ENCODE measurements at regions not wholly inside any gene's neighbourhood (a gene's known extent, or its start where the extent isn't known, plus 50 kb on each side); places are given as distances from the start of the nearest gene placed in this dataset.
A peak's percentile ranks its signal among the peaks of the same experiment; 100 is the strongest.

DNA sequence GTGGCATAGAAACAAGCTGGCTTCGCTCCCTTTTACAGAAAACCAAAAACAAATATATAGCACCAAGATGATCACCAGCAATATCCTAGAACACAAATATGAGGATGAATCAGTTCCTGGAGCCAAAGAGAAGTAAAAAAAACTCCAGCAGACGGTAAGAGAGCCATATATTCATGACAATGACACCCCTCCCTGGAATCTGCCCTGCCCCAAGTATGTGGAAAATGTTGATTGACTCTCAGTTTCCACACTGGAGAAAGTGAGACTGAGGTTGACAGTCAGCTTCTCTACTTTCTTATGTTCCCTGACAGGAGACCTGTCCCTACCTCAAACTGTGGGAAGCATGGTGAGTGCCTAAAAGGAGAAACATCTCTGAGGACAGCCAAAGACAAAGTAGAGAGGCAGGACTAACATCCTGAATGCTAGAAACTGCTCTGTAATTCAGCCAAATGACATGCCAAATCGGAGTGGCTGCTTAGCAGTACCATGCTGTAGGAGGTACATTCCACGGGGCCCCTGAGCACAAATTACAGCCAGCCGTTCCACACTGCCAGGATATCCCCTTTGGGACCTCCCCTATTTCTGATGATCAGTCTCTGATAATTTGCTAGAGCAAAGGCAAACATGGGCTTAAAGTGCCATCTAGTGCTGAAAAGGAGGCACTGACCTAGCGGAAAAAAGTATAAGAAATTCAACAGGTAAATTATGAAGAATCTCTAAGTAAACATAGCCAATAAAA lies 424.0 kb upstream of the RGMB start:
- H3K27me3 ChIP-seq (replicated peaks; ENCODE audit: control insufficient read depth, insufficient read depth, low read length), result no peaks in the 10 kb centered on the region
- TF ChIP-seq, protein P1, sequence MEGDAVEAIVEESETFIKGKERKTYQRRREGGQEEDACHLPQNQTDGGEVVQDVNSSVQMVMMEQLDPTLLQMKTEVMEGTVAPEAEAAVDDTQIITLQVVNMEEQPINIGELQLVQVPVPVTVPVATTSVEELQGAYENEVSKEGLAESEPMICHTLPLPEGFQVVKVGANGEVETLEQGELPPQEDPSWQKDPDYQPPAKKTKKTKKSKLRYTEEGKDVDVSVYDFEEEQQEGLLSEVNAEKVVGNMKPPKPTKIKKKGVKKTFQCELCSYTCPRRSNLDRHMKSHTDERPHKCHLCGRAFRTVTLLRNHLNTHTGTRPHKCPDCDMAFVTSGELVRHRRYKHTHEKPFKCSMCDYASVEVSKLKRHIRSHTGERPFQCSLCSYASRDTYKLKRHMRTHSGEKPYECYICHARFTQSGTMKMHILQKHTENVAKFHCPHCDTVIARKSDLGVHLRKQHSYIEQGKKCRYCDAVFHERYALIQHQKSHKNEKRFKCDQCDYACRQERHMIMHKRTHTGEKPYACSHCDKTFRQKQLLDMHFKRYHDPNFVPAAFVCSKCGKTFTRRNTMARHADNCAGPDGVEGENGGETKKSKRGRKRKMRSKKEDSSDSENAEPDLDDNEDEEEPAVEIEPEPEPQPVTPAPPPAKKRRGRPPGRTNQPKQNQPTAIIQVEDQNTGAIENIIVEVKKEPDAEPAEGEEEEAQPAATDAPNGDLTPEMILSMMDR (IDR thresholded peaks at IDR 0.05; ENCODE audit: insufficient read depth, low read length, poor library complexity, severe bottlenecking), result peak; percentile 46
- no peak for DNase-seq (ENCODE audit: extremely low read depth, insufficient read length)
- no peak overlapping the region for H3K4me3 ChIP-seq (replicated peaks; ENCODE audit: low read depth, low read length)
- H3K36me3 ChIP-seq (ENCODE audit: control insufficient read depth, insufficient read depth, low read length), result no peaks in the 10 kb centered on the region

DNA sequence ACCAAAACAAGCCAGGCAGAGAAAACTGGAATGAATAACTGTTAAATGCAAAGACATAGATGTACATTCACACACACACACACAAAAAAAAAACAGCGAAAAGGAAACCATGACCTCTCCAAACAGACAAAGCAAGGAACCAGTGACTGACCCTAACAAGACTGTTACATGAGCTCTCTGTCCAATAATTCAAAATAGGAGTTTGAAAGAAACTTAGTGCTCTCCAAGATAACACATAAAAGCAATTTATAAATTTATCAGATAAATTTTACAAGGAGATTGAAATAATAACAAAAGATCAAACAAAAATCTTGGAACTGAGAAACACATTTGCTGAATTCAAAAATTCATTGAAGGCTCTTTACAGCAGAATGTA lies 423.5 kb upstream of the RGMB start:
- no peaks in the 10 kb centered on the region for H3K36me3 ChIP-seq (ENCODE audit: control insufficient read depth, insufficient read depth, low read length)
- H3K4me3 ChIP-seq (replicated peaks; ENCODE audit: low read depth, low read length), result no peak overlapping the region
- H3K27me3 ChIP-seq (replicated peaks; ENCODE audit: control insufficient read depth, insufficient read depth, low read length), result no peaks in the 10 kb centered on the region
- DNase-seq (ENCODE audit: extremely low read depth, insufficient read length), result no peak
- TF ChIP-seq, protein P1 (IDR thresholded peaks at IDR 0.05; ENCODE audit: insufficient read depth, low read length, poor library complexity, severe bottlenecking), result no peak

DNA sequence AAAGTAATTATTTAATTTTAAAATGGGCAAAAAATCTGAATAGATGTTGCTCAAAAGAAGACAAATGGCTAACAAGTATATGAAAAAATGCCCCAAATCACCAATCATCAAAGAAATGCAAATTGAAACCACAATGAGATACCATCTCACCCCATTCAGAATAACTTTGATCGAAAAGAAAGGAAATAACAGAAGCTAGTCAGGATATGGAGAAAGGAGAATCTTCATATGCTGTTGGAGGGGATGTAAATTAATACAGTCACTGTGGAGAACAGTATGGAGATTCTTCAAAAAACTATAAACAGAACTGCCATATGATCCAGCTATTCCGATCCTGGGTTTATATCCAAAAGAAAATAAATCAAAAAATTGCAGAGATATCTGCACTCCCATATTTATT lies 418.5 kb upstream of the RGMB start:
- no peak for DNase-seq (ENCODE audit: extremely low read depth, insufficient read length)
- TF ChIP-seq, protein P1 (IDR thresholded peaks at IDR 0.05; ENCODE audit: insufficient read depth, low read length, poor library complexity, severe bottlenecking), result no peak
- no peaks in the 10 kb centered on the region for H3K36me3 ChIP-seq (ENCODE audit: control insufficient read depth, insufficient read depth, low read length)

DNA sequence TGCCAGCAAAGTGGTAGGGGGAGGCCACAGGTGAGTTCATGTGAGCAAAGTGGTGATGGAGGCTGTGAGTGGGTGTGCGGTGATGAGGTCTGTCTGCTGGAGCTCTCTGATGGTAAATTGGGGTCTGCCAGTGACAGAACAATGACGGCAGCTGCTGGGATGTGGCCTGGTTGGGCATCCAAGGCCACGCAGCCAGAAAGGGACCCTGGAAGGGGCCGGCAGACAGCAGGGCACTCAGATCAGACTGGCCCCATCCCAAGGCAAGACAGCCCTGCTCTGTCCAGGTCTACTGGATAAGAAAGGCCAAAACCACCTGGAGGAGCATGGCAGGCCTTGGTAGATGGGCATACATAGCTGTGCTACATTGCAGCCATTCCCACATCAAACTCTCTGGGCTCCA lies 412.9 kb upstream of the RGMB start:
- Histone ChIP-seq H3K4me3 (replicated peaks; ENCODE audit: low read depth, low read length) (no peak overlapping the region), H3K27me3 (replicated peaks; ENCODE audit: control insufficient read depth, insufficient read depth, low read length) (no peaks in the 10 kb centered on the region), H3K36me3 (ENCODE audit: control insufficient read depth, insufficient read depth, low read length) (no peaks in the 10 kb centered on the region)
- DNase-seq (ENCODE audit: extremely low read depth, insufficient read length), result no peak
- TF ChIP-seq, protein P1 (IDR thresholded peaks at IDR 0.05; ENCODE audit: insufficient read depth, low read length, poor library complexity, severe bottlenecking), result no peak

More for the DNA sequence above, 418.5 kb upstream of the RGMB start:
- H3K27me3 ChIP-seq (replicated peaks; ENCODE audit: control insufficient read depth, insufficient read depth, low read length), result no peaks in the 10 kb centered on the region
- no peak overlapping the region for H3K4me3 ChIP-seq (replicated peaks; ENCODE audit: low read depth, low read length)

DNA sequence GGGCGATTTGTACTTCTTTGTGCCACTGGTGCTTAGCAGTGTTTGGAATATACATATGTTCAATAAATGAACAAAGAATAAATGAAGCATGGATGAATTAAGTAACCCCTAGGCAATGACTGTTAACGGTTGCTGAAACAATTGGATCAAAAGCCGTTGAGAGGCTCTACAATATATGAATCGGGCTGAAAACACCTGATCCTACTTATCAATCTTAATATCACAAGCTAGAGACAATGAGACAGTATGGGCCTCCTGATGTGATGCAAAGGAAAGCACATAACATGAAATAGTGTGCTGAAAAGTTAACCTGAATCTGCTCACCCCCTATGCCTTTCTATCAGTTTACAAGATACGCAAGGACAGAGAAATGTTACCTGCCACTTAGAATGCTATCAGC lies 410.3 kb upstream of the RGMB start:
- TF ChIP-seq, protein P1 (IDR thresholded peaks at IDR 0.05; ENCODE audit: insufficient read depth, low read length, poor library complexity, severe bottlenecking), result no peak
- no peak for DNase-seq (ENCODE audit: extremely low read depth, insufficient read length)
- H3K4me3 ChIP-seq (replicated peaks; ENCODE audit: low read depth, low read length), result no peak overlapping the region
- no peaks in the 10 kb centered on the region for H3K36me3 ChIP-seq (ENCODE audit: control insufficient read depth, insufficient read depth, low read length)
- H3K27me3 ChIP-seq (replicated peaks; ENCODE audit: control insufficient read depth, insufficient read depth, low read length), result no peaks in the 10 kb centered on the region

DNA sequence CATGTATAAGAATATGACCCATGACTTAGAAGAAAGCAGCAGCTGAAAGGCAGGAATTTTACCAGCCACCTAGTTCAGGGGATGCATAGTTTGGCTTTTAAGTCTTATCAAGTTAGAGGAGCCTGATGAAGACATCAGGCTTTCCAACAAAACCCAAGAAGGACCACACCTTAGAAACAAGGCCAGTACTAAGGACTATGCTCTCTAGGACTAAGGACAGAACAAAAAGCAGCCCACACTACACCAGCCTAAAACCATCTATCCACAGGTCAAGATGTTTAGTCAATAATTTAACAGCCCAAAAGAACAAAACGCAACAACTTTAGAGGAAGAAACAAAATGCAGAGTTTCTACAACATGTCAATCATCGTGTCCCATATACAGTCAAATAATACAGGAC lies 408.9 kb upstream of the RGMB start:
- Histone ChIP-seq H3K4me3 (replicated peaks; ENCODE audit: low read depth, low read length) (no peak overlapping the region), H3K36me3 (ENCODE audit: control insufficient read depth, insufficient read depth, low read length) (no peaks in the 10 kb centered on the region), H3K27me3 (replicated peaks; ENCODE audit: control insufficient read depth, insufficient read depth, low read length) (no peaks in the 10 kb centered on the region)
- no peak for DNase-seq (ENCODE audit: extremely low read depth, insufficient read length)
- TF ChIP-seq, protein P1 (IDR thresholded peaks at IDR 0.05; ENCODE audit: insufficient read depth, low read length, poor library complexity, severe bottlenecking), result no peak
